OCI-LY1 (cell line): ENCODE measurements at regions not wholly inside any gene's neighbourhood (a gene's known extent, or its start where the extent isn't known, plus 50 kb on each side); places are given as distances from the start of the nearest gene placed in this dataset.
"Not testable (repeated sequence)": the region's sequence is repeated elsewhere in the genome, so short reads cannot be mapped to it uniquely, and the experiment has no call there.

Experiments used
- H2AFZ ChIP-seq: fragments of 200-600 bp; sonication (generic), shearing (Covaris generic); 2 replicates; pipeline ENCODE4 v1.6.0; 2014; ENCODE audit warnings: antibody characterized with exemption, mild to moderate bottlenecking, low read length
- H3F3A ChIP-seq: fragments of 200-600 bp; sonication (generic), shearing (Covaris generic); 2 replicates; pipeline ENCODE4 v1.6.0; 2014; ENCODE audit warnings: mild to moderate bottlenecking, antibody characterized with exemption, low read length, moderate library complexity; ENCODE audit not compliant: insufficient read depth
- H3K27ac ChIP-seq: fragments of 200-600 bp; sonication (generic); 2 replicates; pipeline ENCODE4 v1.5.1; 2014; ENCODE audit warnings: low read length, mixed run types, mild to moderate bottlenecking, low read depth; ENCODE audit not compliant: poor library complexity, severe bottlenecking
- H3K27me3 ChIP-seq: fragments of 200-600 bp; sonication (generic); 2 replicates; pipeline ENCODE4 v1.6.0; 2014; ENCODE audit warnings: antibody characterized with exemption, mild to moderate bottlenecking, low read length, moderate library complexity; ENCODE audit not compliant: insufficient read depth
- H3K36me3 ChIP-seq: fragments of 200-600 bp; sonication (generic); 2 replicates; pipeline ENCODE4 v1.6.1; 2014; ENCODE audit warnings: mild to moderate bottlenecking, antibody characterized with exemption, low read length, moderate library complexity, mixed read lengths; ENCODE audit not compliant: insufficient read depth
- H3K4me1 ChIP-seq: fragments of 200-600 bp; sonication (generic); 2 replicates; pipeline ENCODE4 v1.5.1; 2014; ENCODE audit warnings: mild to moderate bottlenecking, low read length, moderate library complexity; ENCODE audit not compliant: insufficient read depth, severe bottlenecking
- H3K4me2 ChIP-seq: fragments of 200-600 bp; sonication (generic), shearing (Covaris generic); 2 replicates; pipeline ENCODE4 v1.6.1; 2014; ENCODE audit warnings: low read length
- H3K4me3 ChIP-seq: fragments of 200-600 bp; sonication (generic); 2 replicates; pipeline ENCODE4 v1.5.1; 2014; ENCODE audit warnings: low read length, low read depth, mild to moderate bottlenecking, mixed read lengths; ENCODE audit not compliant: poor library complexity, severe bottlenecking
- H3K79me2 ChIP-seq: fragments of 200-600 bp; shearing (Covaris generic); 2 replicates; pipeline ENCODE4 v1.6.1; 2016; ENCODE audit warnings: mixed run types, low read length, mixed read lengths; ENCODE audit not compliant: insufficient read depth
- H3K9ac ChIP-seq: fragments of 200-600 bp; sonication (generic), shearing (Covaris generic); 2 replicates; pipeline ENCODE4 v1.6.1; 2014; ENCODE audit warnings: mild to moderate bottlenecking, low read length, mixed read lengths
- H3K9me2 ChIP-seq: fragments of 200-600 bp; sonication (generic), shearing (Covaris generic); 2 replicates; pipeline ENCODE4 v1.6.1; 2014; ENCODE audit warnings: low read depth, mild to moderate bottlenecking, low read length, mixed read lengths
- H3K9me3 ChIP-seq: fragments of 200-600 bp; shearing (Covaris generic); 2 replicates; pipeline ENCODE4 v1.6.1; 2014; ENCODE audit warnings: low read length, mixed read lengths
- H4K20me1 ChIP-seq: fragments of 200-600 bp; sonication (generic), shearing (Covaris generic); 2 replicates; pipeline ENCODE4 v1.6.0; 2016; ENCODE audit warnings: mild to moderate bottlenecking, low read length; ENCODE audit not compliant: insufficient read depth

GRCh38 chr9:42513535-42513934 is 330.1 kb downstream of the SPATA31A6 start:
- H3K4me2 ChIP-seq, H2AFZ ChIP-seq, H3K4me1 ChIP-seq, H3K36me3 ChIP-seq, H3F3A ChIP-seq, H3K9ac ChIP-seq, H3K9me3 ChIP-seq, H4K20me1 ChIP-seq, H3K79me2 ChIP-seq, H3K9me2 ChIP-seq, H3K4me3 ChIP-seq, H3K27me3 ChIP-seq, H3K27ac ChIP-seq: not testable (repeated sequence)

- not testable (repeated sequence) for H3K4me2 ChIP-seq, H3K9ac ChIP-seq, H3K4me3 ChIP-seq, H3K27ac ChIP-seq, H3K9me3 ChIP-seq, H3K36me3 ChIP-seq, H3K79me2 ChIP-seq, H3K4me1 ChIP-seq, H4K20me1 ChIP-seq, H3K27me3 ChIP-seq, H3F3A ChIP-seq, H2AFZ ChIP-seq, H3K9me2 ChIP-seq
Observed at GRCh38 chr9:42534325-42534983, 351.0 kb downstream of the SPATA31A6 start.

- not testable (repeated sequence) for H3K9ac ChIP-seq, H3K4me3 ChIP-seq, H3K9me3 ChIP-seq, H3K79me2 ChIP-seq, H3K27ac ChIP-seq, H3K27me3 ChIP-seq, H2AFZ ChIP-seq, H3F3A ChIP-seq, H3K36me3 ChIP-seq, H4K20me1 ChIP-seq, H3K4me1 ChIP-seq, H3K9me2 ChIP-seq, H3K4me2 ChIP-seq
Observed at GRCh38 chr9:42534984-42535325, 351.5 kb downstream of the SPATA31A6 start.

DNA sequence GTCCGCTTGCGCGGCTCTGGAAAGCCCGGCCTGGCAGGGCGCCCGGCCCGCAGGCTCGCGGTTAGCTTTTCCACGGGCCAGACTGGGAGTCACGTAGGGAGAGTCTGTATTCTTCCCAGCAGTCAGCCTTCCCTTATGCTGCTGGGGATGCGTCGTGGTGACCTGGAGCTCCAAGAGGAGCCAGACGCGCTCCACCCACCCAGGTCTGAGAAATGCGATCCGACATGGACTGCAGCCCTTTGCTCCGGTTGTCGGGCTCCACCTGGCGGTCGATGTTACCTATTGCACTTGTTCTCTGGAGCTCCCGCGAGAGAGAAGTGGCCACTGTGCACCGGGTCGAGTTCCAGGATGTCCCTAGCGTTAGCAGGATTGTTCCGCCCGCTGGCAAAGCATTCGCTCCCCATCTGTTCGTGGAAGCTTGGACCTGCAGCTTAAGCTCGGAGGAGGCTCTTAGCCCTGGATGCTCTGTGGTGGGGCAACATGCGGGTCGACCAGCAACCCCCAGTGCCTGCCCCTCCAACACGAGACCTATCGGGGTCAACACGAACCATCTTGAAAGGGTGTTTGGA is 367.4 kb downstream of the SPATA31A6 start:
- not testable (repeated sequence) for H3K9me2 ChIP-seq, H3K27ac ChIP-seq, H3K4me2 ChIP-seq, H3K9ac ChIP-seq, H3K9me3 ChIP-seq, H3K27me3 ChIP-seq, H3K4me1 ChIP-seq, H3F3A ChIP-seq, H3K36me3 ChIP-seq, H3K4me3 ChIP-seq, H3K79me2 ChIP-seq, H4K20me1 ChIP-seq, H2AFZ ChIP-seq

GRCh38 chr9:42568530-42568929 is 385.1 kb downstream of the SPATA31A6 start:
- not testable (repeated sequence) for H3K79me2 ChIP-seq, H2AFZ ChIP-seq, H3K4me2 ChIP-seq, H3K9ac ChIP-seq, H3F3A ChIP-seq, H4K20me1 ChIP-seq, H3K36me3 ChIP-seq, H3K4me1 ChIP-seq, H3K9me3 ChIP-seq, H3K9me2 ChIP-seq, H3K4me3 ChIP-seq, H3K27ac ChIP-seq, H3K27me3 ChIP-seq

DNA sequence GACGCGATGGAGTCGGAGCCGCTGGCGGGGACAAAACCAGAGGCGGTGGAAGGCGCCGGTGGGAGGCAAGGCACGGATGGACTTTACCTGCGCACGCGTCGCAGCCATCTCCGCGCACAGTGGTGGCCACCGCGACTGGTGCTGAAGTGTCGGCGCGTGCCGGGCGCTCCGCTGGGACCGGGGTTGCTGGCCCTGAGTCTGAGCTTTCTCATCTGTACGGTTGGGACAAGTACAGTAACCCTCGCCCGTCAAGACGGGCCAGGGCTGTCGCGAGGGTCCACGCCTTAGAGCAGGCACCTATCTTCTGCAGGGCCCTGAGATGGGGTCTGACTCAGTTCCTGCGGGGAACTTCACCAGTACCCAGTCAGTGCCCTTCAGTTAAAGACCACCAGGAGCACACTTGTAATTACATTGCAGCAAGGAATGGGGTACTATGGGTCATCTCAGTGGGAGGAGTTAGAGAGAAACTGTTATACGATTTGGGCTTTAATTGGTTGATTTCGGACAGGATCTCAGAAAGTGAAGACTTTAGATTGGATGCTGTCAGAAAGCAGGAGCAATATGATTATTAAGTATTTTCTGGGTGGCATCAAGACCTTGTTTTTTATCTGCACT is 385.6 kb downstream of the SPATA31A6 start:
- H3K9ac ChIP-seq, H3F3A ChIP-seq, H3K4me3 ChIP-seq: not testable (repeated sequence)

GRCh38 chr9:42577851-42578250 is 394.4 kb downstream of the SPATA31A6 start:
- not testable (repeated sequence) for H2AFZ ChIP-seq, H3K9me3 ChIP-seq, H3K9ac ChIP-seq, H3K4me1 ChIP-seq, H3F3A ChIP-seq, H3K4me3 ChIP-seq, H4K20me1 ChIP-seq, H3K9me2 ChIP-seq, H3K36me3 ChIP-seq, H3K79me2 ChIP-seq, H3K27ac ChIP-seq, H3K4me2 ChIP-seq, H3K27me3 ChIP-seq

More for the DNA sequence above, 385.6 kb downstream of the SPATA31A6 start:
- not testable (repeated sequence) for H3K27ac ChIP-seq, H3K27me3 ChIP-seq, H3K36me3 ChIP-seq, H3K4me1 ChIP-seq, H3K79me2 ChIP-seq, H4K20me1 ChIP-seq, H3K9me2 ChIP-seq, H3K4me2 ChIP-seq, H2AFZ ChIP-seq, H3K9me3 ChIP-seq
